HepG2 (cell line): ENCODE measurements at regions not wholly inside any gene's neighbourhood (a gene's known extent, or its start where the extent isn't known, plus 50 kb on each side); places are given as distances from the start of the nearest gene placed in this dataset.

ENCODE experiments used
- CHD2 ChIP-seq: IDR thresholded peaks from 2 replicates; pipeline ENCODE4 v1.6.1; 2011; ENCODE audit warnings: low read depth, low read length, improper control_type of control experiment
- DR1 ChIP-seq: sonication (generic); formaldehyde crosslinking; IDR thresholded peaks from 2 replicates; pipeline ENCODE4 v1.8.0; 2021; ENCODE audit warnings: mild to moderate bottlenecking, missing genetic modification reagents, inconsistent platforms
- HMG20B ChIP-seq: conservative IDR thresholded peaks from 2 replicates; pipeline ENCODE4 v1.6.1; 2016; ENCODE audit warnings: missing genetic modification reagents, missing compliant biosample characterization
- ZNF839 ChIP-seq: sonication (generic); formaldehyde crosslinking; IDR thresholded peaks from 2 replicates; pipeline ENCODE4 v1.4.0; 2020; ENCODE audit warnings: missing genetic modification reagents, mild to moderate bottlenecking, borderline replicate concordance
- TF ChIP-seq, protein P1 (sequence below): sonication (generic); formaldehyde crosslinking; IDR thresholded peaks from 2 replicates; pipeline ENCODE4 v1.9.0; 2021; ENCODE audit warnings: mild to moderate bottlenecking, missing genetic modification reagents
- TF ChIP-seq, protein P2 (sequence below): sonication (generic); formaldehyde crosslinking; conservative IDR thresholded peaks from 2 replicates; pipeline ENCODE4 v1.8.1; 2023; ENCODE audit warnings: missing genetic modification reagents
- TF ChIP-seq, protein P3 (sequence below): sonication (generic); formaldehyde crosslinking; IDR thresholded peaks from 2 replicates; pipeline ENCODE4 v1.5.0; 2020; ENCODE audit warnings: missing genetic modification reagents
- TF ChIP-seq, protein P4 (sequence below): sonication (generic); formaldehyde crosslinking; IDR thresholded peaks from one replicate; pipeline ENCODE4 v1.5.1; 2020; ENCODE audit warnings: mild to moderate bottlenecking, missing genetic modification reagents; ENCODE audit errors: not compliant biosample characterization
- TF ChIP-seq, protein P5 (sequence below): sonication (generic); formaldehyde crosslinking; conservative IDR thresholded peaks from 2 replicates; pipeline ENCODE4 v1.4.0; 2020; ENCODE audit warnings: missing genetic modification reagents

DNA sequence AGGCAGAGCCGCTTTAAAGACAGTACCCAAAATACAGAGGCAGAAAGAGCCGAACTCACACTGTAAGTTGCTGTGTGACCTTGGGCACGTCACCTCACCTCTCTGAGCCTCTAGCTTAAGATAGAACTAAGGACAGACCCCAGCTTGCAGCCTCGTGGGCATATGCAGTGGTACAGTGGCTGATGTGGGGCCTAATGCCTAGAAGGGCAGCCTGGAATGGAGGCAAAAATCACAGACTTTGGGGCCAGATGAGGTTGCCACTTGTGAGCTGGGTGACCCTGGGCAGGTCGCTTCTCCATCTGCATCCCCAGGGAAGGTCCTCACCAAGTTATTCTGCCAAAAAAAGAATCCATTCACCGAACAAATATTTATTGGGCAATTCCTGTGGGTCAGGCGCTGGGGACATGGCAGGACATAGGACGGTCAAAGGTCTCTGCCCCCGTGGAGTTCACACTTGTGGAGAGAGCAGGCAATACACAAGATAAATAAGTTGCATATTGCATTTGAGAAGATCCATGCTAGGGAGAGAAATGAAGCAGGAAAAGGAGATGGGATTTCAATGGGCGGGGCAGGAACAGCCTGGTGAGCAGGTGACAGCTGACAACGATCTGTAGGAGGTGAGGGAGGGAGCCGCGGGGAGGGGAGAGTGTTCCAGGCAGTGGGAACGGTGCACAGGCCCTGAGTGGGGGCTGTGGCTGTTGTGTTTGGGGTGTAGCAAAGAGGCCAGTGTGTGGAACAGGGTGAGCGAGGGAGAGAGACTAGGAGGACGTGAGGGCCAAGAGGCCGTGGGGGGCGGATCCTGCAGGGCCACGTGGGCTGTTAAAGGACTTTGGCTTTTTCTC, 115.2 kb downstream of the CEBPB start (continued):
- TF ChIP-seq, protein P1, sequence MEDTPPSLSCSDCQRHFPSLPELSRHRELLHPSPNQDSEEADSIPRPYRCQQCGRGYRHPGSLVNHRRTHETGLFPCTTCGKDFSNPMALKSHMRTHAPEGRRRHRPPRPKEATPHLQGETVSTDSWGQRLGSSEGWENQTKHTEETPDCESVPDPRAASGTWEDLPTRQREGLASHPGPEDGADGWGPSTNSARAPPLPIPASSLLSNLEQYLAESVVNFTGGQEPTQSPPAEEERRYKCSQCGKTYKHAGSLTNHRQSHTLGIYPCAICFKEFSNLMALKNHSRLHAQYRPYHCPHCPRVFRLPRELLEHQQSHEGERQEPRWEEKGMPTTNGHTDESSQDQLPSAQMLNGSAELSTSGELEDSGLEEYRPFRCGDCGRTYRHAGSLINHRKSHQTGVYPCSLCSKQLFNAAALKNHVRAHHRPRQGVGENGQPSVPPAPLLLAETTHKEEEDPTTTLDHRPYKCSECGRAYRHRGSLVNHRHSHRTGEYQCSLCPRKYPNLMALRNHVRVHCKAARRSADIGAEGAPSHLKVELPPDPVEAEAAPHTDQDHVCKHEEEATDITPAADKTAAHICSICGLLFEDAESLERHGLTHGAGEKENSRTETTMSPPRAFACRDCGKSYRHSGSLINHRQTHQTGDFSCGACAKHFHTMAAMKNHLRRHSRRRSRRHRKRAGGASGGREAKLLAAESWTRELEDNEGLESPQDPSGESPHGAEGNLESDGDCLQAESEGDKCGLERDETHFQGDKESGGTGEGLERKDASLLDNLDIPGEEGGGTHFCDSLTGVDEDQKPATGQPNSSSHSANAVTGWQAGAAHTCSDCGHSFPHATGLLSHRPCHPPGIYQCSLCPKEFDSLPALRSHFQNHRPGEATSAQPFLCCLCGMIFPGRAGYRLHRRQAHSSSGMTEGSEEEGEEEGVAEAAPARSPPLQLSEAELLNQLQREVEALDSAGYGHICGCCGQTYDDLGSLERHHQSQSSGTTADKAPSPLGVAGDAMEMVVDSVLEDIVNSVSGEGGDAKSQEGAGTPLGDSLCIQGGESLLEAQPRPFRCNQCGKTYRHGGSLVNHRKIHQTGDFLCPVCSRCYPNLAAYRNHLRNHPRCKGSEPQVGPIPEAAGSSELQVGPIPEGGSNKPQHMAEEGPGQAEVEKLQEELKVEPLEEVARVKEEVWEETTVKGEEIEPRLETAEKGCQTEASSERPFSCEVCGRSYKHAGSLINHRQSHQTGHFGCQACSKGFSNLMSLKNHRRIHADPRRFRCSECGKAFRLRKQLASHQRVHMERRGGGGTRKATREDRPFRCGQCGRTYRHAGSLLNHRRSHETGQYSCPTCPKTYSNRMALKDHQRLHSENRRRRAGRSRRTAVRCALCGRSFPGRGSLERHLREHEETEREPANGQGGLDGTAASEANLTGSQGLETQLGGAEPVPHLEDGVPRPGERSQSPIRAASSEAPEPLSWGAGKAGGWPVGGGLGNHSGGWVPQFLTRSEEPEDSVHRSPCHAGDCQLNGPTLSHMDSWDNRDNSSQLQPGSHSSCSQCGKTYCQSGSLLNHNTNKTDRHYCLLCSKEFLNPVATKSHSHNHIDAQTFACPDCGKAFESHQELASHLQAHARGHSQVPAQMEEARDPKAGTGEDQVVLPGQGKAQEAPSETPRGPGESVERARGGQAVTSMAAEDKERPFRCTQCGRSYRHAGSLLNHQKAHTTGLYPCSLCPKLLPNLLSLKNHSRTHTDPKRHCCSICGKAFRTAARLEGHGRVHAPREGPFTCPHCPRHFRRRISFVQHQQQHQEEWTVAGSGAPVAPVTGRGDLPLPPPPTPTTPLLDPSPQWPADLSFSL (CRISPR knock-in tag) = peak; percentile 84
- TF ChIP-seq, protein P2, sequence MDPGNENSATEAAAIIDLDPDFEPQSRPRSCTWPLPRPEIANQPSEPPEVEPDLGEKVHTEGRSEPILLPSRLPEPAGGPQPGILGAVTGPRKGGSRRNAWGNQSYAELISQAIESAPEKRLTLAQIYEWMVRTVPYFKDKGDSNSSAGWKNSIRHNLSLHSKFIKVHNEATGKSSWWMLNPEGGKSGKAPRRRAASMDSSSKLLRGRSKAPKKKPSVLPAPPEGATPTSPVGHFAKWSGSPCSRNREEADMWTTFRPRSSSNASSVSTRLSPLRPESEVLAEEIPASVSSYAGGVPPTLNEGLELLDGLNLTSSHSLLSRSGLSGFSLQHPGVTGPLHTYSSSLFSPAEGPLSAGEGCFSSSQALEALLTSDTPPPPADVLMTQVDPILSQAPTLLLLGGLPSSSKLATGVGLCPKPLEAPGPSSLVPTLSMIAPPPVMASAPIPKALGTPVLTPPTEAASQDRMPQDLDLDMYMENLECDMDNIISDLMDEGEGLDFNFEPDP (CRISPR knock-in tag) = peak; percentile 97; the same call in 1 of the 2 replicates
- peak; percentile 10; the same call in 1 of the 2 replicates for TF ChIP-seq CHD2
- TF ChIP-seq, protein P3, sequence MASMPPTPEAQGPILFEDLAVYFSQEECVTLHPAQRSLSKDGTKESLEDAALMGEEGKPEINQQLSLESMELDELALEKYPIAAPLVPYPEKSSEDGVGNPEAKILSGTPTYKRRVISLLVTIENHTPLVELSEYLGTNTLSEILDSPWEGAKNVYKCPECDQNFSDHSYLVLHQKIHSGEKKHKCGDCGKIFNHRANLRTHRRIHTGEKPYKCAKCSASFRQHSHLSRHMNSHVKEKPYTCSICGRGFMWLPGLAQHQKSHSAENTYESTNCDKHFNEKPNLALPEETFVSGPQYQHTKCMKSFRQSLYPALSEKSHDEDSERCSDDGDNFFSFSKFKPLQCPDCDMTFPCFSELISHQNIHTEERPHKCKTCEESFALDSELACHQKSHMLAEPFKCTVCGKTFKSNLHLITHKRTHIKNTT = no peak
- TF ChIP-seq, protein P4, sequence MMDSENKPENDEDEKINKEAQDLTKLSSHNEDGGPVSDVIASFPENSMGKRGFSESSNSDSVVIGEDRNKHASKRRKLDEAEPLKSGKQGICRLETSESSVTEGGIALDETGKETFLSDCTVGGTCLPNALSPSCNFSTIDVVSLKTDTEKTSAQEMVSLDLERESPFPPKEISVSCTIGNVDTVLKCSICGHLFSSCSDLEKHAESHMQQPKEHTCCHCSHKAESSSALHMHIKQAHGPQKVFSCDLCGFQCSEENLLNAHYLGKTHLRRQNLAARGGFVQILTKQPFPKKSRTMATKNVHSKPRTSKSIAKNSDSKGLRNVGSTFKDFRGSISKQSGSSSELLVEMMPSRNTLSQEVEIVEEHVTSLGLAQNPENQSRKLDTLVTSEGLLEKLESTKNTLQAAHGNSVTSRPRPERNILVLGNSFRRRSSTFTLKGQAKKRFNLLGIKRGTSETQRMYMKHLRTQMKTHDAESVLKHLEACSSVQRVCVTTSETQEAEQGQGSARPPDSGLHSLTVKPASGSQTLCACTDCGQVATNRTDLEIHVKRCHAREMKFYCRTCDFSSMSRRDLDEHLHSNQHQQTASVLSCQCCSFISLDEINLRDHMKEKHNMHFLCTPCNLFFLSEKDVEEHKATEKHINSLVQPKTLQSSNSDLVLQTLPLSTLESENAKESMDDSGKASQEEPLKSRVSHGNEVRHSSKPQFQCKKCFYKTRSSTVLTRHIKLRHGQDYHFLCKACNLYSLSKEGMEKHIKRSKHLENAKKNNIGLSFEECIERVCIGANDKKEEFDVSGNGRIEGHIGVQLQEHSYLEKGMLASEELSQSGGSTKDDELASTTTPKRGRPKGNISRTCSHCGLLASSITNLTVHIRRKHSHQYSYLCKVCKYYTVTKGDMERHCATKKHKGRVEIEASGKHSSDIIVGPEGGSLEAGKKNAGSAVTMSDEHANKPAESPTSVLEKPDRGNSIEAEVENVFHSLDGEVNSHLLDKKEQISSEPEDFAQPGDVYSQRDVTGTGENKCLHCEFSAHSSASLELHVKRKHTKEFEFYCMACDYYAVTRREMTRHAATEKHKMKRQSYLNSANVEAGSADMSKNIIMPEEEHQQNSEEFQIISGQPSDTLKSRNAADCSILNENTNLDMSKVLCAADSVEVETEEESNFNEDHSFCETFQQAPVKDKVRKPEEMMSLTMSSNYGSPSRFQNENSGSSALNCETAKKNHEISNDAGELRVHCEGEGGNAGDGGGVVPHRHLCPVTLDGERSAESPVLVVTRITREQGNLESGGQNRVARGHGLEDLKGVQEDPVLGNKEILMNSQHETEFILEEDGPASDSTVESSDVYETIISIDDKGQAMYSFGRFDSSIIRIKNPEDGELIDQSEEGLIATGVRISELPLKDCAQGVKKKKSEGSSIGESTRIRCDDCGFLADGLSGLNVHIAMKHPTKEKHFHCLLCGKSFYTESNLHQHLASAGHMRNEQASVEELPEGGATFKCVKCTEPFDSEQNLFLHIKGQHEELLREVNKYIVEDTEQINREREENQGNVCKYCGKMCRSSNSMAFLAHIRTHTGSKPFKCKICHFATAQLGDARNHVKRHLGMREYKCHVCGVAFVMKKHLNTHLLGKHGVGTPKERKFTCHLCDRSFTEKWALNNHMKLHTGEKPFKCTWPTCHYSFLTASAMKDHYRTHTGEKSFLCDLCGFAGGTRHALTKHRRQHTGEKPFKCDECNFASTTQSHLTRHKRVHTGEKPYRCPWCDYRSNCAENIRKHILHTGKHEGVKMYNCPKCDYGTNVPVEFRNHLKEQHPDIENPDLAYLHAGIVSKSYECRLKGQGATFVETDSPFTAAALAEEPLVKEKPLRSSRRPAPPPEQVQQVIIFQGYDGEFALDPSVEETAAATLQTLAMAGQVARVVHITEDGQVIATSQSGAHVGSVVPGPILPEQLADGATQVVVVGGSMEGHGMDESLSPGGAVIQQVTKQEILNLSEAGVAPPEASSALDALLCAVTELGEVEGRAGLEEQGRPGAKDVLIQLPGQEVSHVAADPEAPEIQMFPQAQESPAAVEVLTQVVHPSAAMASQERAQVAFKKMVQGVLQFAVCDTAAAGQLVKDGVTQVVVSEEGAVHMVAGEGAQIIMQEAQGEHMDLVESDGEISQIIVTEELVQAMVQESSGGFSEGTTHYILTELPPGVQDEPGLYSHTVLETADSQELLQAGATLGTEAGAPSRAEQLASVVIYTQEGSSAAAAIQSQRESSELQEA (CRISPR knock-in tag) = no peak
- TF ChIP-seq HMG20B (CRISPR knock-in tag) = peak; percentile 77
- TF ChIP-seq, protein P5, sequence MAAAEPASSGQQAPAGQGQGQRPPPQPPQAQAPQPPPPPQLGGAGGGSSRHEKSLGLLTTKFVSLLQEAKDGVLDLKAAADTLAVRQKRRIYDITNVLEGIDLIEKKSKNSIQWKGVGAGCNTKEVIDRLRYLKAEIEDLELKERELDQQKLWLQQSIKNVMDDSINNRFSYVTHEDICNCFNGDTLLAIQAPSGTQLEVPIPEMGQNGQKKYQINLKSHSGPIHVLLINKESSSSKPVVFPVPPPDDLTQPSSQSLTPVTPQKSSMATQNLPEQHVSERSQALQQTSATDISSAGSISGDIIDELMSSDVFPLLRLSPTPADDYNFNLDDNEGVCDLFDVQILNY (CRISPR knock-in tag) = peak; percentile 15; the same call in 1 of the 2 replicates
- 0 out of 2 replicates have a peak, but pooled peaks have one; percentile 38 for TF ChIP-seq DR1 (CRISPR knock-in tag)
- TF ChIP-seq ZNF839 (CRISPR knock-in tag) = no peak; the same call in 1 of the 2 replicates
